NOMO-1 (cell line): ENCODE measurements at regions not wholly inside any gene's neighbourhood (a gene's known extent, or its start where the extent isn't known, plus 50 kb on each side); places are given as distances from the start of the nearest gene placed in this dataset.
"Not testable (repeated sequence)": the region's sequence is repeated elsewhere in the genome, so short reads cannot be mapped to it uniquely, and the experiment has no call there.

ENCODE experiments used
- DNase-seq, 2 experiments: peaks; one replicate each; lab custom pipeline; 2025; ENCODE audit not compliant: unreplicated experiment in 2 of 2; lab: John Stamatoyannopoulos, UW

DNA sequence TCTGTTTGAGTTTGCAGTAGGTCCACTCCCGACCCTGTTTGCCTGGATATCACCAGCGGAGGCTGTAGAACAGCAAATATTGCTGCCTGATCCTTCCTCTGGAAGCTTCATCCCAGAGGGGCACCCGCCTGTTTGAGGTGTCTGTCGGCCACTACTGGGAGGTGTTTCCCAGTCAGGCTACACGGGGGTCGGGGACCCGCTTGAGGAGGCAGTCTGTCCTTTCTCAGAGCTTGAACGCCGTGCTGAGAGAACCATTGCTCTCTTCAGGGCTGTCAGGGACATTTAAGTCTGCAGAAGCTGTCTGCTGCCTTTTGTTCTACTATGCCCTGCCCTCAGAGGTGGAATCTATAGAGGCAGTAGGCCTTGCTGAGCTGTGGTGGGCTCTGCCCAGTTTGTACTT, 422.3 kb downstream of the CCDC85A start:
- DNase-seq = not testable (repeated sequence)

DNA sequence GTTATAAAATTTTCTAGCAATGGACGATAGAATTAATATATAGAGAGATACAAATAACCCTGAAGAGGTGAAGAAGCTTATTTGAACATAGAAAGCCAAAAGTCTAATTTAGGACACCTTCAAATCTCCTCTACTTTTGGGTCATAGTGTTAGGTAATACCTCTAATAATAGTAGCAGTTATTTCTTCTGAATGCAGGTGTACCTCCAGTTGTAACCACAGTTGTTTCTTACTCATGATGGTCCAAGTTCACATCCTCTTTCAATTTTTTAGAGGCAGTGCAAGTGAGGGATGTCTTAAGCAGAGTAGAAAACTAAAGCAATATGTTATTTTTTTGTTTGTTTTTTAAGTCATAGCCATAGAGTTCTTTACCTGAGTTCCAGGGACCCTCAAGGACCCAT, 429.5 kb downstream of the CCDC85A start:
- no peak for DNase-seq

DNA sequence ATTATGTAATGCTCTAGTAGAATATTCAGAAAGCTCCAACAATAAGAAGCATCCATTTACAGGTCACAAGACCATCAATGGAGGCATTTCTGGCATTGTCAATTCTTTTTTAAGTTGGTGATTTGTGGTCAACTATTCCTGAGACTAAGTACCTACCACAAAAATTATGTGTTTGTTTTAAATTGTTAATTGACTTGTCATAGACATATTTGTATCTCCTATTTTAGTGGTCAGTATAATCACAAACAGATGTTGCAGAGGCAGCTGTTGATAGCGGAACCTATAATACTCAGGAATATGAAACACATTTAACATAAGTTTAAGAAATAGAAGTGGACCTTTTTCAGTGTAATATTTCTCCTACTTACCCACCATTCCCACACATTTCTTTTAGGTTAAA, 430.1 kb downstream of the CCDC85A start:
- no peak for DNase-seq

DNA sequence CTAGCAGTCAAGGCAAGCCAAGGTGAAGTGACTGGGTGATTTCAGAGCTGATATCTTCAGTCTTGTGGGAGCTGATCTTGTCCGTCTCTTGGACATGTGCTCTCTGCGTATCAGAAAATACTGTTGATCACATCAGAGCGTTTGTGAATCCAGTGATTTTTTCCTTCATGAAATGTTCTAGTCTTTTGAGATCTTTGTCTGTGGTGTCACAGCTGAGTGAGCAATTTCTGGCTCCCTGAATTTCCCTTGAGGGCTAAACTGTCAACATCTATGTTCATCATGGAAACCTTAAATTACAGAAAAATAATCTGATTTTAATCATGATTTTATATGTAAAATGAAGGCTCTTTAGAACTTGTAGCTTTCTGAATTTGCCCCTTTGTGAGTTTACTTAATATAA, 432.0 kb downstream of the CCDC85A start:
- no peak for DNase-seq

DNA sequence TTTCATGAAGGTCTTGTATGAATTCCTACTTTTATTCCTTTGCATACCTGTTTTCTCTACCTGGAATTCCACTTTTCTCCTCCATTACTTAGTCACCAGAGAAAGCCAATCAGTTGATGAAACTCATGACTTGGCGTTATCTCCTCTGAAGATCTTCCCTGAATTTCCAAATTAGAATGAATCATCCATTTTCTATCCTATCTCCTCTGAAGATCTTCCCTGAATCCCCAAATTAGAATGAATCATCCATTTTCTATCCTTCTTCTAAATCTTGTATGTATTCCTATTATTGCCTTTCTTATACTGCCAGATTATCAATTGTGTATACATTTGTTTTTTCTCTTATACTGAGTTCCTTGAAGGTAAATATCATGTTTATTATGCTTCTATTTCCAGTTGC, 440.4 kb downstream of the CCDC85A start:
- no peak for DNase-seq

DNA sequence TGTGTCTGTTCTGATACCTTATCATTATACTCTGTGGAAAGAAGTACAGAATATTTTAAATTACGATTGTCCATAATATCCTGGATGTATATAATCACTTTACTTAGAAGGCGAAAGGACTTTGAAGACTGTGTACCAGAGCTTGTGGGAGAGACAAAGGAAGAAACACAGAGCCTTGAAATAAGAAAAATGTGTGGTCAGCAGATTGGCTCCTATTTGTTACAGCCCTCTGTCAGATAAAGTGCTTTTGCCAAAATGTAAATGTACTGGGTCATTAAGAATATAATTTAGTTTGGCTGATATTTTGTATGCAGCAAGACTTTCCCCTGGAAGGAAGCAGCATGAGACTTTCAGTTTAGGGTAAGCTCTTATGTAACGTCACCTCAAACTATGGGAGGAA, 443.1 kb downstream of the CCDC85A start:
- no peak for DNase-seq

DNA sequence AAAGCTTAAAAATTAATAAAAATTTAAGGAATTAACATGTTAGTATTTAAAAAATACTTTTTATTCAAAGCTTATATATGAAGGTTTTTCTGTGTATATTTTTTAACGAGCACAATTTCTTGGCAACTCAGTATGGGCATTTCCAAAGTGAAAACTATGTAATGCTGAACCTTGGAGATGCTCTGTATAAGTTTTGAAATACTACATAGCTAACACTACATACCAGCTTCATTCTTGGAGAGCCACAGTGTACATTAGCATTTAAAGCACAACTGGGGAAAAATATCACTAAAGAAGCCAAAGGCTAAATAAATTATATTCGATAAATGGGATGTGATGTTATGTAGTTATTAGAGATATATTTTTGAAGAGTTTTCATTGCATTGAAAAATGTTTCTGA, 446.5 kb downstream of the CCDC85A start:
- no peak for DNase-seq

DNA sequence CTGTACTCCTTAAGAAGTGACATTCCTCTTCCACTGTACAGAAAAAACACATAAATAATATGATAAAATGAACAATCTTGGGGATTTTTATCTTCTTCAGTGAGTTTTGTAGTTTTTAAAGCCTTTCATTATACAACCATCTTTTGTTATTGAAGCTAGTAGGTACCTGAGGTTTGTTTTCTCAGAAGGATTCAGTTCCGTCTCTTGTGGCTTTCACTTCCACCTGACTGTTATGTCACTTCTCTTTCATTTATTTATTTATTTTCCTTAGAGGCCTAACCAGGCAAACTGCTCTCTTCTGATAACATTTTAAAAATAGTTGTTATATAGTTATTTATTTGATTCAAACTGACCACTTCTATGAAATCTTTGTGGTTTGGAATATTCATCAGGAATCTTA, 464.2 kb downstream of the CCDC85A start:
- no peak for DNase-seq

DNA sequence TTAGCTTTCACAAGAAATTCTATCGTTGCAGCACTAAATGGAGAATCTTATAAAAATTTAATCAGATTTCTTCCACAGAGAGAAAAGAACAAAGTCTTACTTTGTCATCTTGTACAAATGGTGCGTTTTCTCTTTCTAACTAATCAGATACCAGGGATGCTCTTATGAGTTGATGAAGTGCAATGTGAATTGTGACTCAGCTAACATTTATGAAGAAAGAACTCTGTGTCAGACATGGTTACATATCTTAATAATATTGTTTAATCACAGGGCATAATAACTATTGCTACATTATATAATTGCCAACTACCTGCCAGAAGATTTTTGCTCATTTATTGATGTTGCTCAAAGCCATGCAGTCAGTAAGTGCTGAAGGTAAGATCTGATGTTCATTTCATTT, 465.0 kb downstream of the CCDC85A start:
- DNase-seq = no peak

DNA sequence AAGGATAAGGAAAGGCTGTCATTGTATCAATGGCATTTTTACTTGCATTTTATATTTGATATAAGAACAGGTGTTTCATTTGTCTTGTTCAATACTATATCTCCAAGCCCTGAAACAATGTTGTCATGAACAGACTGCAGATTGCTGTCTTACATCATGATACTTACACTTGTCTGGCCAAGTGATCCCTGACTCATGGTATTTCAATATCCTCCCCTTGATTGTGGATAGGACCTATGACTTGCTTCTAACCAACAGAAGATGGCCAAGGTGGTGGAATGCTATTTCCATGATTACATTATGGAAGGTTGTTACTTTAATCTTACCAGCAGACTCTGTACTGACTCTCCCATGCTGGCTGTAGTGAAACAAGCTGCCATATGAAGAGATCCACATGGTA, 471.1 kb downstream of the CCDC85A start:
- DNase-seq = no peak

DNA sequence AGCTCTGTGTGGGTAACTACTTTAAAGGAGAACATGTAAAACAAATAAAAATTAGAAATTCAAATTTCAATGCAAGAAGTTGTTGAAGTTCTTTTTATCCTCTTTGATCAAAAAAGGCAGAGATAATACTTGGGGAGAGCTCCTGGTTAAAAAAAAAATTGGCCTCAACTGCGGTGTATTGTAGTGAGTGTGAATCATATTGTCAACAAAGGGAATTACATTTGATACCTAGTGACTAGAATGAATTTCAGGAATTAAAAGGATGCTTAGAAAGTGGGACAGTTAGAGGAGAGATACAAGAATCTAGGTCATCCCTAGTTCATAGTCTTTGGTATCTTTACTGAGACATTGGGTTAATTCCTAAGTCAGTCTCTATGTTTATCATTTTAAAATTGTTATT, 473.0 kb downstream of the CCDC85A start:
- DNase-seq = no peak

DNA sequence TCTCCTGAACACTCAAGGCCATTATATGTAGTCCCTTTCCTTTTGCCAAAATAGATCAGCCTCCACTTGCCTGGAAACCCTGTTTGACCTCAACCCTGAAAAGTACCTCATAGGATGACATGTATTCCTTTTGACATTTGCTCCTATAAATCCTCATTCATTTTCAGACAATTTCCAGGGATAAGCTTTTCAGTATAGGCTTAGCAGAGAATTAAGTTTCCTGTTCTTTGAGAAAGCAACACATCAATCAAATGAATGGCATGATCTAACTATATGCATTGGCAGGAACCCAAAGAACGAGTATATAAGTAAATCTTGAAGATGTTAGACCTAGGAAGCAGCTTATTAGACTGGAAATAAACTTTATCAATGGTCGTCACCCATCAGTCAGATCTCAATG, 483.0 kb downstream of the CCDC85A start:
- no peak for DNase-seq

DNA sequence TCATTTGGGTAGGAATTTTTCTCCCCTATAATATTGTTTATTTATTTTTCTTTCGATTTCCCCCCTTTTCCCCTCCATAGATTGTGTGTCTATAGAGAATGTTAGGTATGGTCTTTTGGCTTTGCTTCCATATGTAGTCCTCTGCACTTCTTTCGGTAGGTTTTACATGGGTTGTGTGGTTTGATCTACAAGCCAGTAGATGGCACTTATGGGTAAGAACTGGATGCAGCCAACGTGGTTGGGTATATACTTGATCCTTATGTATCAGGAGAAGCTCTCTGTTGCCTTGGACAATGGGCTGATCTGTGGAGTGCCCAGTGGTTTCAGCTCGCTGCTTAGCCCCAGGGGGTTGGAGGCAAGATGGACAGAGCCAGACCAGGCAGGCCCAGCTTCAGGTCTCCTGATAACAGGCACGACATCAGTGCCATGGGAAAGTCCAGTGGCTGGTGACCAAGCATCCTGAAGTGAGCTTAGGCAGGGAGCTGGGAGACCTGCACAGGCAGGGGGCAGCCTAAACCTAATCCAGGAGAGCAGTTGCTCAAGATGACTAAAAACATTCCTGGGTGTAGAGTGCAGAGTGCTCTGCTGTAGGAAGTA, 488.3 kb downstream of the CCDC85A start:
- DNase-seq = no peak

DNA sequence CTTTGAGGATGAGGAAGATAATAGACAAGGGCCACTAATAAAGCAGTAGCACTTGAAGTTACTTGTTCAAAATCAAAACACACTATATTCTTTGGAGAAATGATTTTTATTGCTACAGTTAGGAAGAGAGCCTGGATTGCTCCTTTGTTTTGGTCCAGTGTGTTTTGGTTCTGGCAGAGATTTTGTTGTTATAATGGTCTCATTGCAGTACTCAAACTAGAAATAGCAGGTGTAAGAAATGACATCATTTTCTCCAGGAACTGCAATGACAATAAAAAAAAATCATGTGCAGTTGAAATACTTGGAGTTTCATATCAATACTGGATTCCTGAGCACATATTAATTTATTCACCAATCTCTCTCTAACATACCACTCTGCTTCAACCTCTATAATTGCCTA, 490.3 kb downstream of the CCDC85A start:
- DNase-seq = no peak

DNA sequence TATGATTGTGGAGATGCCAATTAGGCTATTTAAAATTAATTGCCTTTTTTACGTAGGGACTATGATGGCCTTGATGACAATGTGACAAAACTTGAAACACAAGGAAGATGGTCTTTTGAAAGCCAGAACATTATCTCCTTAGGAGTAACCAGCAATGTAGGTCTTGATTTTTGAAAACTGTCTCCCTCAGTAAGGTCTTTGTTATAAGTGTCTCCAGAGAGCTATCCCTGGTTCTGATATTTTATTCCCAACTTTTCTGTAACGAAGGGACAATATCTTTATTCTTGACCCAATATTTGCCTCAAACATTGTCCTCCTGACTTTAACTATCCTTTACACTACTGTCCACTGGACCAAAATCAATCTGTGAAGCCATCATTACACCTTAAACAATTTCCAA, 493.2 kb downstream of the CCDC85A start:
- DNase-seq = no peak

DNA sequence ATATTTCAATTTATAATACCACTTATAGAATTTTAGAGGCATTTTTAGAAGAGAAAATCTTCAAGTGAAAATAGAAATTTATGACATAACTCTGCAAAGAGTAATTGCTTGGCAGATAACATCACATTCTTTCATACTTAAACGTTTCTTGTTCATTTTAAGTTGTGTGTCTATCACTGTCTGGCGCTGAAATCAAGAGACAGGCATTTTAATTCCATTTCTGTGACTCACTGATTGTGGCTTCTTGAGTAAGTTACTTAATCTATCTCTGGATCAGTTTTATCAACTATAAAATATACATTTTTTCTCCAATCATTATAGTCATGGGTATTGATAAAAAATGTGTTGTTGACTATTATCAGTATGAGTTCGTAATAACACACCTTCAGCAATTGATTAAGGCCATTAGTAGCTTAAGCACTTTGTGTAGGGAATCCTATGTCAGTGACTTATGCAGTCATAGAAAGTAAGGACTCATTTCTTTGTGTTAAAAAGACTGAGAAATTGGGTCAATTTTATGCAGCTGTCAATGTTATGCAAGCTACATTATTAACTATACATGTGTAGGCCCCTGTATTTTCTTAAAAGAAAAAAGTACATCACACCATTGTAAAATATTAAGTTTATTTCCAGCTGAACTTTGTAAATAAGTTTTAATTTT, 497.3 kb downstream of the CCDC85A start:
- no peak for DNase-seq

DNA sequence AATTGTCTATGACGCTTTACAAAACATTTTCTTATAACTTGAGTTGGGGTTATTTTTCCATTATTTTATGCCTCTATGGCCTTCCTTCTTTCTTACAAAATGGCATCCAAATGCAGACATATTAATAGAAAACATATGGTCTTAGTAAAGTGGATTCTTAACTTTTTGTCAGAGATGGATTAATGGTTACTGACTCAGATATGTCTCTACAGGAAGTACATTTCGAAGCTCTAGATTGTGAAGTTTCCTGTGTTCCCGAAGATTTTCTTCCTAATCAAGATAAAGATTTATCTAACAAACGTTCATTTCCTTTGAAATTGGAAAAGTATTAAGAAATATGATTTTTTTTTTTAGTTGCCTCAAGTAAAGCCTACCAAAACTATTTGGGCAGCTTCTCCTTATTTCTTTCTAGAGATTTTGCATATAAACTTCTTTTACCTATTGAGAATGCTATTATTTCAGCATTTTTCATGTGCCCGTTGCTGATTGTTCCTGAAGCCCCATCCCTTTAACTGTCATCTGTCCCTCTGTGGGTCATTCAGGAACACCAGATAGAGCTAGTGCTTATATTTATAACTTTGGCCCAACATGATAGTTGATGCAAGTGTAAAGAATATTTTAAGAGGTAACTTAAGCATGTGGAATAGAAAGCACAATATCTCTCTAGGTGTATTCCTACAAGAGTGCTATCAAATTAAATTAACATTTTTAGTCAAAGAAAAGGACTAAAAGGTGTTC, 498.0 kb downstream of the CCDC85A start:
- no peak for DNase-seq

DNA sequence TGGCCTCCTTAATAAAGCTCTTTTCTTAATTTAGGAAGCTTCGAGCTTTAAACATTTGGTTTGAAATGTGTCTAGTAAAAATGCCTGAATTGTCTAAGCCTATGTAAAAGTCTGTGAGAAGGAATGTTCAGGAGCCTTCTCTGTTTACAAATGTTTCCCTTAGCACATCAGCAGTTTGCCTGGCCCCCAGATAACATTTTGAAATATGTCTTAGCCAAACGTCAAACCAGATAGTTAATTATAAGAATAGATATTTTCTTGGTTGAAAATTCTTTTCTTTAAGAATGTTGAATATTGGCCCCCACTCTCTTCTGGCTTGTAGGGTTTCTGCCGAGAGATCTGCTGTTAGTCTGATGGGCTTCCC, 498.6 kb downstream of the CCDC85A start:
- no peak for DNase-seq

DNA sequence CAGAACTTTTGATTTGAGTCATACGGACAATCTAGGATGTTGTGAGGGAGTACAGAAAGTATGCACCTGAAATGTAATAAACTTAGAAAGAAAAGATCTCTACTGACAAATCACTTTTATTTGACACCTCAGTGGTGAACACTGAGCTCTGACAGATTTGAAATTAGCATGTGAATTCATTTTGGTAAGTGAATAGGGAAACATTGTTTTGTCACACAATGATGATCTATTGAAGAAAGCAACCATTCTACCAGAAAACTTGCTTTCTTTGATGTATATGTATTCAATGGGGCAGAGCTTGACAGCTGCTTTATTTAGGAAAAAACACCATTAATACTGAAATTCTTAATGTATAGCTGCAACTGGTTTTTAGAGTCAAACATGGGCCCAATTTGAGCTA, 500.5 kb downstream of the CCDC85A start:
- no peak for DNase-seq

DNA sequence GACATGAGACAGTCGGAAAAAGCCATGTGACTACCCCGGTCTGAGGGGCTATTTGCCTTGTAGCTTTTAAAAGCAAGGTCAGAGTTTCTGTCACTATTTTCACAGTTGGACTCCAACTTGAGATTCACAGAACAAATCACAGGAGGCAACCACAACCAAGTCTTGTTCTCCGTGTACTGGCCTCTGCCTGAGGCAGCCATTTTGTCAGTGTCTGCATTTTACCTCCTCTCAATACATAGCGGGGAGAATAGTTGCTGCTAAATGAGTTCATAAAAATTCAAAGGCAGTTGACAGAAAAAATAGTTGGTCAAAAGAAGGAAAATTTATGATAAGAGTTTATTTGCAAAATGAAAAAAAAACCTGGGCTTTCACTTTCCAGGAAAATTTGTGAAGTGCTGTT, 501.4 kb downstream of the CCDC85A start:
- DNase-seq = no peak

DNA sequence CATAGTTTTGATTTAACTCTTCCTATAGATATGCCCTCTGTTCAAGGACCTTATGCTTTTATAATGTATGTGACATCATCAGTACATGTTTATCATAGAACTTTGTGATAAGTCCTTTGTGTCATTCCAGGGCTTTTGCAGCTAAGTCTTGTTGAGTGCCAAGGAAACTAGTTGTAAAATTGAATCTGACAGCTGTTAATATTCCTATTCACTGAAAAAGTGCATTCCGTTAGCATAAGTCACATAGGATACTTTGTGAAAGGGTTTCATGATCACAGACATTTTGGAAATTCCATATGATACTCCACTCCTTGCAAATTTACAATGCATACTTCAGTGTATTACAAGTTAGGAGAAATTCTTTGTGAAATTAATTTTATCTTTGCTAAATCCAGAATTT, 503.4 kb downstream of the CCDC85A start:
- no peak for DNase-seq

DNA sequence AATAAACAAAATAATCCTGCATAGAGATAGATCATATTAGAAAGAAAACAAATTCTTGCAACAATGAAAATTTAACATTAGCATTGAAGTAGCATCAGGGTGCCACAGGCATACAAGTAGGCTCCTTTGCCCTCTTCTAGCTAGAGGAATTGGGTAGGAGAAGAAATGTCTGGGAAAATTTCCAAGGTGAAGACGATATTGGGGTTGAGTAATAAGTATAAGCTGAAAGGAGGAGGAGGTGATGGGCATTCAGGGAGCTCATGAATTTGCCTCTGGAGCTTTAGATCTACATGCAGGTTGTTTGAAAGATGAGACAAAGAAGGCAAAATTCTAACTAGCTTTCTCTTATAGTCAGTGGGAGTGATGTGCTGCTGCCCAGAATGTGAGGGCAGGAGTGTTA, 504.9 kb downstream of the CCDC85A start:
- DNase-seq = no peak
